HCEC 1CT (cell line): ENCODE measurements at regions not wholly inside any gene's neighbourhood (a gene's known extent, or its start where the extent isn't known, plus 50 kb on each side); places are given as distances from the start of the nearest gene placed in this dataset.
"Not testable (repeated sequence)": the region's sequence is repeated elsewhere in the genome, so short reads cannot be mapped to it uniquely, and the experiment has no call there.

Experiments used
- DNase-seq: peaks from one replicate; pipeline ENCODE4 v3.0.0-alpha.2; 2017

- no peak for DNase-seq
Observed at GRCh38 chr6:157727629-157728182, 95.3 kb upstream of the SNX9 start.

GRCh38 chr6:157728183-157728881 lies 94.7 kb upstream of the SNX9 start:
- DNase-seq = no peak

GRCh38 chr6:157731221-157731620 lies 91.8 kb upstream of the SNX9 start:
- DNase-seq = no peak

- no peak for DNase-seq
Observed at GRCh38 chr6:157732007-157732406, 91.0 kb upstream of the SNX9 start.

- DNase-seq = no peak
Observed at GRCh38 chr6:157732416-157733161, 90.5 kb upstream of the SNX9 start.

GRCh38 chr6:157736555-157736954 lies 86.5 kb upstream of the SNX9 start:
- not testable (repeated sequence) for DNase-seq

GRCh38 chr6:157741321-157741947 lies 81.6 kb upstream of the SNX9 start:
- no peak for DNase-seq

GRCh38 chr6:157741948-157742556 lies 81.0 kb upstream of the SNX9 start:
- no peak for DNase-seq

GRCh38 chr6:157744102-157744601 lies 78.9 kb upstream of the SNX9 start:
- no peak for DNase-seq

GRCh38 chr6:157746897-157747296 lies 76.1 kb upstream of the SNX9 start:
- DNase-seq = no peak

- no peak for DNase-seq
Observed at GRCh38 chr6:157747370-157747769, 75.7 kb upstream of the SNX9 start.

GRCh38 chr6:157748839-157749571 lies 74.0 kb upstream of the SNX9 start:
- DNase-seq = no peak

GRCh38 chr6:157750973-157751372 lies 72.1 kb upstream of the SNX9 start:
- not testable (repeated sequence) for DNase-seq

- DNase-seq = no peak
Observed at GRCh38 chr6:157751547-157752200, 71.4 kb upstream of the SNX9 start.

GRCh38 chr6:157752879-157753278 lies 70.2 kb upstream of the SNX9 start:
- not testable (repeated sequence) for DNase-seq

- no peak for DNase-seq
Observed at GRCh38 chr6:157753291-157753690, 69.8 kb upstream of the SNX9 start.

- not testable (repeated sequence) for DNase-seq
Observed at GRCh38 chr6:157753801-157754200, 69.2 kb upstream of the SNX9 start.

GRCh38 chr6:157754351-157754750 lies 68.7 kb upstream of the SNX9 start:
- no peak for DNase-seq

GRCh38 chr6:157755032-157755745 lies 67.9 kb upstream of the SNX9 start:
- no peak for DNase-seq

GRCh38 chr6:157755746-157756411 lies 67.2 kb upstream of the SNX9 start:
- no peak for DNase-seq
